IPS DF 6.9 (cell line): ENCODE measurements at regions not wholly inside any gene's neighbourhood (a gene's known extent, or its start where the extent isn't known, plus 50 kb on each side); places are given as distances from the start of the nearest gene placed in this dataset.

Experiments used
- DNase-seq: peaks from one replicate; pipeline ENCODE4 v3.0.0-alpha.2; 2013; ENCODE audit warnings: low read depth, low spot score
- H3K27ac ChIP-seq: one replicate; pipeline ENCODE4 v1.5.1; 2013; ENCODE audit warnings: low read length, control low read depth
- H3K27me3 ChIP-seq: 2 replicates; pipeline ENCODE4 v1.6.1; 2013; ENCODE audit warnings: mild to moderate bottlenecking, low read length; ENCODE audit not compliant: control insufficient read depth, insufficient read depth
- H3K36me3 ChIP-seq: 2 replicates; pipeline ENCODE4 v1.6.1; 2013; ENCODE audit warnings: low read length; ENCODE audit not compliant: control insufficient read depth, insufficient read depth
- H3K4me1 ChIP-seq: 2 replicates; pipeline ENCODE4 v1.6.1; 2013; ENCODE audit warnings: low read length; ENCODE audit not compliant: control insufficient read depth, insufficient read depth
- H3K4me3 ChIP-seq: 2 replicates; pipeline ENCODE4 v1.5.1; 2013; ENCODE audit warnings: mild to moderate bottlenecking, low read length
- H3K9me3 ChIP-seq: 2 replicates; pipeline ENCODE4 v1.6.1; 2013; ENCODE audit warnings: low read length, inconsistent platforms; ENCODE audit not compliant: control insufficient read depth, insufficient read depth
- WGBS: extraction: QIAGEN DNeasy Blood & Tissue Kit; methylation state at CpG from one replicate; pipeline ENCODE4 v1.1.7; 2013; ENCODE audit warnings: mixed read lengths, missing lambda C conversion rate; ENCODE audit not compliant: insufficient read length, insufficient coverage; 5-methylcytosine and 5-hydroxymethylcytosine counted together

GRCh38 chr11:116541460-116541859 lies 231.3 kb downstream of the BUD13 start:
- no peak overlapping the region for H3K27ac ChIP-seq
- no peaks in the 10 kb centered on the region for H3K9me3 ChIP-seq
- no peaks in the 10 kb centered on the region for H3K27me3 ChIP-seq
- no peak for DNase-seq
- H3K4me3 ChIP-seq, result no peak overlapping the region
- H3K4me1 ChIP-seq, result no peaks in the 10 kb centered on the region
- no CpG with 5 or more reads among the region's 1 CpG for WGBS
- H3K36me3 ChIP-seq, result no peaks in the 10 kb centered on the region

- H3K4me1 ChIP-seq, result no peaks in the 10 kb centered on the region
- no peaks in the 10 kb centered on the region for H3K36me3 ChIP-seq
- H3K27me3 ChIP-seq, result no peaks in the 10 kb centered on the region
- no peak for DNase-seq
- H3K27ac ChIP-seq, result no peak overlapping the region
- no peaks in the 10 kb centered on the region for H3K9me3 ChIP-seq
- no peak overlapping the region for H3K4me3 ChIP-seq
- WGBS, result no CpG with 5 or more reads among the region's 4 CpGs
Observed at GRCh38 chr11:116540645-116541304, 232.0 kb downstream of the BUD13 start.

- no peak for DNase-seq
- no peaks in the 10 kb centered on the region for H3K9me3 ChIP-seq
- no peak overlapping the region for H3K4me3 ChIP-seq
- no peaks in the 10 kb centered on the region for H3K27me3 ChIP-seq
- no peaks in the 10 kb centered on the region for H3K36me3 ChIP-seq
- WGBS, result no CpG with 5 or more reads among the region's 2 CpGs
- no peak overlapping the region for H3K27ac ChIP-seq
- H3K4me1 ChIP-seq, result no peaks in the 10 kb centered on the region
Observed at GRCh38 chr11:116539836-116540418, 232.9 kb downstream of the BUD13 start.

- no peak for DNase-seq
- Histone ChIP-seq H3K4me1 (no peaks in the 10 kb centered on the region), H3K27ac (no peak overlapping the region), H3K9me3 (no peaks in the 10 kb centered on the region), H3K4me3 (no peak overlapping the region), H3K36me3 (no peaks in the 10 kb centered on the region), H3K27me3 (no peaks in the 10 kb centered on the region)
- no CpG with 5 or more reads among the region's 4 CpGs for WGBS
Observed at GRCh38 chr11:116539211-116539610, 233.6 kb downstream of the BUD13 start.

GRCh38 chr11:116538677-116539076 lies 234.1 kb downstream of the BUD13 start:
- Histone ChIP-seq H3K9me3 (no peaks in the 10 kb centered on the region), H3K4me1 (no peaks in the 10 kb centered on the region), H3K4me3 (no peak overlapping the region), H3K27me3 (no peaks in the 10 kb centered on the region), H3K27ac (no peak overlapping the region), H3K36me3 (no peaks in the 10 kb centered on the region)
- no peak for DNase-seq
- no CpG with 5 or more reads among the region's 3 CpGs for WGBS

GRCh38 chr11:116537709-116538108 lies 235.1 kb downstream of the BUD13 start:
- Histone ChIP-seq H3K27ac (no peak overlapping the region), H3K9me3 (no peaks in the 10 kb centered on the region), H3K36me3 (no peaks in the 10 kb centered on the region), H3K27me3 (no peaks in the 10 kb centered on the region), H3K4me3 (no peak overlapping the region), H3K4me1 (no peaks in the 10 kb centered on the region)
- WGBS, result no CpG with 5 or more reads among the region's 11 CpGs
- DNase-seq, result no peak

GRCh38 chr11:116537121-116537520 lies 235.7 kb downstream of the BUD13 start:
- 100% methylated on average over 2 of the region's 10 CpGs for WGBS
- no peaks in the 10 kb centered on the region for H3K36me3 ChIP-seq
- no peak for DNase-seq
- H3K27ac ChIP-seq, result no peak overlapping the region
- no peak overlapping the region for H3K4me3 ChIP-seq
- no peaks in the 10 kb centered on the region for H3K4me1 ChIP-seq
- H3K27me3 ChIP-seq, result no peaks in the 10 kb centered on the region
- H3K9me3 ChIP-seq, result no peaks in the 10 kb centered on the region

- no peak for DNase-seq
- no peak overlapping the region for H3K4me3 ChIP-seq
- no peaks in the 10 kb centered on the region for H3K9me3 ChIP-seq
- H3K27ac ChIP-seq, result no peak overlapping the region
- no peaks in the 10 kb centered on the region for H3K4me1 ChIP-seq
- H3K36me3 ChIP-seq, result no peaks in the 10 kb centered on the region
- WGBS, result no CpG with 5 or more reads among the region's 3 CpGs
- H3K27me3 ChIP-seq, result no peaks in the 10 kb centered on the region
Observed at GRCh38 chr11:116536416-116536815, 236.4 kb downstream of the BUD13 start.

- no peaks in the 10 kb centered on the region for H3K27me3 ChIP-seq
- no peaks in the 10 kb centered on the region for H3K36me3 ChIP-seq
- no peak overlapping the region for H3K27ac ChIP-seq
- no peak for DNase-seq
- H3K9me3 ChIP-seq, result no peaks in the 10 kb centered on the region
- no peak overlapping the region for H3K4me3 ChIP-seq
- no peaks in the 10 kb centered on the region for H3K4me1 ChIP-seq
- WGBS, result no CpG with 5 or more reads among the region's 9 CpGs
Observed at GRCh38 chr11:116535994-116536393, 236.8 kb downstream of the BUD13 start.

GRCh38 chr11:116535120-116535519 lies 237.7 kb downstream of the BUD13 start:
- no peaks in the 10 kb centered on the region for H3K36me3 ChIP-seq
- WGBS, result no CpG with 5 or more reads among the region's 9 CpGs
- H3K9me3 ChIP-seq, result no peaks in the 10 kb centered on the region
- H3K4me1 ChIP-seq, result no peaks in the 10 kb centered on the region
- H3K27me3 ChIP-seq, result no peaks in the 10 kb centered on the region
- no peak overlapping the region for H3K27ac ChIP-seq
- H3K4me3 ChIP-seq, result no peak overlapping the region
- no peak for DNase-seq
